Kidney tubule cell (primary cell): ENCODE measurements at regions not wholly inside any gene's neighbourhood (a gene's known extent, or its start where the extent isn't known, plus 50 kb on each side); places are given as distances from the start of the nearest gene placed in this dataset.

Experiments
- DNase-seq: peaks from one replicate; pipeline ENCODE4 v3.0.0-alpha.2; 2018; ENCODE audit warnings: low spot score

DNA sequence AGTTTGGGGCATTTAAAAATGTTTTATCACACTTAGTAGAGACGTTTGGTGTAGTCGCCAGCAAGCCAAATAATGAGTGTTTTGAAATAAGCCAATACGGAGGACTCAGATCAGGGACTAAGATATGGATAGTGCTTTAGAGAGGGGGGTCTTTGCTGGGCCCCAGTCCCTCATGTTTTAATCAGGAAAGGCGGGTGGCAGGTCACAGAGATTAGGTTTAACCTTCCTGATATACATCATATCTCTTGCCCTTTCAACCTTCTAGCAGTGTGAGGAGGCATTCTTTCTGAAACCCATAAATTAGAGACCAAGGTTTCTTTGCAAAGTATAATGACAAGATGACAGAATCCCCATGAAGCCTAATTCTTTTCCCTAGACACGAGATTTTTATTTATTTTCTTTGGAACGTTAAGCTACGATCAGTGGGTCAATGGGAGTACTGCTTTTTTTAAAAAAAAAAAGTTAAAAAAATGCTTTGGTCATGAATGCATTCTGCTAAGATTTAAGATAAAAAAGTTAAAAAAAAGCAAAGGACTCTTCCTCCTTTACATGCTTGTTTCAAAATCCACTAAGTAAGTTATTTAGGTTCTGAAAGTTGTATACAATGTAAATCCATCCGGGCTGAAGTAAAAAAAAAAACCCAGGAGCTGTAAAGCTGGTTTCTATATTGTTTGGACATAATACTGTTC, 572.1 kb upstream of the SALL1 start:
- no peak for DNase-seq

GRCh38 chr16:51722467-51722866, 571.4 kb upstream of the SALL1 start:
- DNase-seq = no peak

GRCh38 chr16:51719376-51719775, 568.3 kb upstream of the SALL1 start:
- DNase-seq = no peak

DNA sequence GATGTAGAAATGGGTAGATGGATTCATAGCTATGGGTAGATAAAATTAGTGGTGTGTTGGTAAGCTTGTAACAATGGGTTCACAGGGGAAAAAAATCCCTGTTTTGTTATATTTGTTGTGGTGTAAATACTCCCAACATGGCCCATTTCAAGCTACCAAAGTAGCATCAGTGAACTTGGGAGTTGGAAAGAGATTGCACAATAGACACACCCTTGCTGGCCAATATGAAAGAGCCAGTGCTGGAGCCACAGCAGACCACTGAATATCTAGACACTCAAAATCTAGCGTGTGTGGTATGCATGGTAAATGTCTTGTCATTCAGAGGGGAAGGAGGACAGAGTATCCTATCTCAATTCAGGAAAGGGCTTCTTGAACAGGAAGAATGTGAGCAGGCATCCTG, 565.1 kb upstream of the SALL1 start:
- no peak for DNase-seq

- no peak for DNase-seq
Observed at GRCh38 chr16:51713502-51713901, 562.4 kb upstream of the SALL1 start.

DNA sequence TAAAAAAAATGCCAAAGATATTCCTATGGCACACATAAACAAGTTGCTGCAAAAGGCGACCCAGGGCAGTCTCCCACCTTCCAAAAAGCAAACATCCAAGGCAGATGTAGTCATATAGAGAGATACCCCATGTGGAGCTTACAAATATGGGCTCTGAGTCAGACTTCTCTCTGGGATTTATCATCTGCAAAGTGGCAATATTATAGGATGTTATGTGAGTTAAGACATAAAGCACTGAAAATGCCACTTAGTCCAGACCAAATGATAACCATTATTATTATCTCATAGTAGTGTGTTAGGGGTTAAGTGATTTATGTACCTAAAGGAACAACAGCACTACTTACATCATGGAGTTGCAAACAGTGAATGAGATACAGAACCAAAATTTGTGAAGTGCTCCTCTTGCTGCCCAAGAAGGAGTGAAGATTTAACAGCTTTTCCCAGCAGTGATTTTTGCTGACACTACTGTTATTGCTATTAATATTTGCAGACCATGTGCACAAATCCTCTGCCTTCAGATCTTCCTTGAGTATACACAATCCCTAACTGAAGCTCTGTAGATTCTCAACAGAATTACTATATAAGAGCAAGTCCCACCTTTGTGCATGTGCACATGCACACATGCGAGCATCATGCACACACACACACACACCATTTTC, 560.0 kb upstream of the SALL1 start:
- no peak for DNase-seq

- no peak for DNase-seq
Observed at GRCh38 chr16:51710186-51710585, 559.1 kb upstream of the SALL1 start.

DNA sequence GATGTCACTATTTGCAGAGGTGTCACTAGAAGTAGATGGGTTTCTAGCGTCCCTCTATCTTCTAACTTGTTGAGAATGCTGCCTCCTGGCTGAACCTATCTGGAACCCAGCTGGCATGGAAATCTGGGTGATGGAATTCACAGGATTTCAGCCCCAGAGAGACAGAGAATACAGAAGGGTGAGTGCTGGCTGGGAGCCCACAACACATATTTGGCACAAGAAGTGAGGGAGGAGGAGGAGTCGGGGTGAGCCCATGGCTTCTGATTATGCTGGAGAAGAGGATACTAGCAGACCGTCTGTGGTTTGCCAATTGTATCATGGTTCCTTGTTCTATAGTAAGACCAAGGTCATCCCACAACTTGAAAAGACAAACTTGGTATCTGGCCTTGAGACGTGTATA, 557.8 kb upstream of the SALL1 start:
- DNase-seq = no peak

- no peak for DNase-seq
Observed at GRCh38 chr16:51707666-51708065, 556.6 kb upstream of the SALL1 start.

DNA sequence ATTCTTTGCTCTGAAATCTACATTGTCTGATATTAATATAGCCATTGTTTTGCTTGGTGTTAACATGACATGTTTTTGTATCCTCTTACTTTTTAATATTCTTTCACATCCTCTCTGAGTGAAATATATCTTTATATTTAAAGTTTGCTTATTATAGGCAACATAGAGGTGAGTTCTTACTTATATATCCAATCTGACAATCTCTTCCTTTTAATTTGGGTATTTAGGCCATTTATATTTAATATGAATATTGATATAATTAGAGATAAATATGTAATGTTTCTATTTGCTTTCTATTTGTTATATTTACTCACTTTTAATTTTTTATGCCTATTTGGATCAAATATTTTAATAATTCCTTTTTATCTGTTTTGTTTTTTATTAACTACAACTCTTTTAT, 554.1 kb upstream of the SALL1 start:
- DNase-seq = no peak

- DNase-seq = no peak
Observed at GRCh38 chr16:51701025-51701424, 550.0 kb upstream of the SALL1 start.

GRCh38 chr16:51699686-51700396, 548.8 kb upstream of the SALL1 start:
- DNase-seq = no peak

- no peak for DNase-seq
Observed at GRCh38 chr16:51698647-51699046, 547.6 kb upstream of the SALL1 start.

DNA sequence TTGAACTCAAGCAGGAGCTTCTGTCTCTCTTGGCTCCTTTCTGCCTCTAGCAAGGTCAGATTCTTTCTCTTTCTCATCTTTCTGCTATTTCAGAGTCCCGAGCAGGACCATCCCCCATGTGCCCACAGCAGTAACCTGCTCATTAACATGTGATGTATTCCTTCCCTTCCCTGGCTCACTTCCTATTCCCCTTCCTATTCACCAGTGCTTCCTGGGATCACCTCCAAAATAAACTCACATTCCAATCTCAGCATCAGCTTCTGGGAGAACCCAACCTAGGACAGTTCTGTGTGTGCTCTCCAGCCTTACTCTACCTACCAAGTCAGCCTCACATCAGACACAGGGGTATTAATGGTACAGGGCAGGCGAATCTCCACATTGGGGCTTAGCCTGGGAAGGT, 546.4 kb upstream of the SALL1 start:
- DNase-seq = peak; percentile 15

- DNase-seq = no peak
Observed at GRCh38 chr16:51696376-51696775, 545.3 kb upstream of the SALL1 start.

DNA sequence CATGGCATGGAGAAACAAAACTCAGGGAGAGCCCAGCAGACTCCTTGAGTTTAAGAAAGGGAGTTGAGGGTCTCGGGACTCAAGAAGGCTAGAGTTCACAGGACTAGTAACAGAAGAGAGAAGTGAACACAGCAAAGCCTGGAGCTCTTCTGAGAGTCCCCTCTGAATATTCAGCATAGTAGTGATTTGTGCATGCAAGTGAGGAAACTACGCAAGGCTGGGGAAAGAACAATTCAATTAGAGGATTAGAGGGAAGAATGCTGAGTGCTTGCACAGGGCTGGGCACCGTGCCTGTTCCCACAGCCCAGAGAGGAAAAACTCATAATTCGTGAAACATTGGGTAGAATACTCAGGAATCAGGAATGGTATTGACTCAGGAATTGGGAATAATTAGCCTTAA, 540.0 kb upstream of the SALL1 start:
- DNase-seq = no peak

DNA sequence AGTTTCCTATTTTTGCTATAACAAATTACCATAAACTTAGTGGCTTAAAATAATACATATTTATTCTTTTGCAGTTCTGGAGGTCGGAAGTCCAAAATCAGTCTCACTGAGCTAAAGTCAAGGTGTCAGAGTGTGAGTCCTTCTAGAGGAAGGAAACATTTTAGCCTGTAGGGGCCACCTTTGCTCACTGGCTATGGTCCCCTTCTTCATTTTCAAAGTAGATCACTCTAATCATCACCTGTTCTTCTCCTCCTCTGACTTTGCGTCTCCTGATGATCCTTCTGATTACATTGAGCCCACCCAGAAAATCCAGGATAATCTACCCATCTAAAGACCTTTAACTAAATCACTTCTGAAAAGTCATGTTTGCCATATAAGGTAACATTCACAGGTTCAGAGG, 534.4 kb upstream of the SALL1 start:
- DNase-seq = no peak

DNA sequence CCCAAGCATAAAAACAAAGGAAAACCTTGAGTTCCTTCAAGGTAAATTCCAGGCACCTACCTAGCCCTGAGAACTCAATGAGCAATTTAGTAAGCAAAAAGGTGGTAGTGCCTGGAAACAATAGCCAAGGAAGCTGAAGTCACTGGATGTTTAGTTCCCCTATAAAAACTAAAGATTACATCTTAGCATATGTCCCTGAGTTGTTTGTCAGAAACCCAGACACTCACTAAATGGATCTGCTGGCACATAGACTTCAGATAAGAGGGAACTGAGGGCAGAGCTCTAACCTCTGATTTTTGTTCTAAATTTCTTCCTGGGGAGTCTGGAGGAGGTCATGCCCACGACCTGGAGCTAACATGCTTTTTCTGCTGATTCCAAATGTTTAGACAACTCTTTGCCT, 532.8 kb upstream of the SALL1 start:
- DNase-seq = no peak

GRCh38 chr16:51682905-51683304, 531.8 kb upstream of the SALL1 start:
- DNase-seq = no peak

- no peak for DNase-seq
Observed at GRCh38 chr16:51674615-51675014, 523.5 kb upstream of the SALL1 start.

- DNase-seq = no peak
Observed at GRCh38 chr16:51670527-51670926, 519.5 kb upstream of the SALL1 start.

DNA sequence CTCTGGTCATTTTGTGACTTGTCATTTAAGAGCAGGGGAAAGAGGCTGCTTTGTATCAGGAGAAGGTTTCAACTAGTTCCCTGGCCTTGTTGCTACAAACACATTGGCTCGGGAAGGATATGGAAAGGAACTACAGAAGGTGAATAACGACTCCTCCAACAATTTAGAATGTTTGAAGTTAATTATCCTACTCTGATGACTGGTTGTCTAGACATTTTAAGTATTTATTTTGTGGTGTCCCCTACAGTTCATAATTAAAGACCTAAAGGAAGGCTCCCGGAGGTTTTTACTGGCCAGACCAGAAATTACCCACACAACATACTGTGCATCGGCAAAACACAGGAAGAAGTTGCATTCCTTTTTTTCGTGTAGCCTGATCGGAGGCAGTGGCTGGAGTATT, 515.8 kb upstream of the SALL1 start:
- peak; percentile 9 for DNase-seq

DNA sequence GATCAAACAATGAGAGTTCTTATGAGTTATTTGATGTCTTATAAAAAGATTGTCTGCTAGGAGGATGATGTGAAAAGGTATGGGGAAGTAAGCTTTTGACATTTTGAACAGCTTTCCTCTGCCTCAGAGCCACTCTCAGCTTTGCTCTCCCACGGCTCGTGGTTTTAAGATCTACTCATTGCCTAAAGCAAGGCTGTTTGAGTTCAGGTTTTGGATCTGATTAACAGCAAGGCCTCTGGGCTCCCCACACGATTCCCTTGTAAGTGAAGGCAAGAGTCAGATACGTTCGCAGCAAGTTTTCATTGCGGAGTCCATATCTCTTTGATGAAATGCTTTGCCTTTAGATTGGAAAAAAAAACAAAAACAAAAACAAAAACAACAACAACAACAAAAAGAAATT, 515.0 kb upstream of the SALL1 start:
- no peak for DNase-seq
